GM19240 (cell line): ENCODE measurements at regions not wholly inside any gene's neighbourhood (a gene's known extent, or its start where the extent isn't known, plus 50 kb on each side); places are given as distances from the start of the nearest gene placed in this dataset.

Source experiments
- DNase-seq: peaks from one replicate; pipeline ENCODE4 v3.0.0; 2011; ENCODE audit warnings: low spot score; ENCODE audit not compliant: insufficient read length

DNA sequence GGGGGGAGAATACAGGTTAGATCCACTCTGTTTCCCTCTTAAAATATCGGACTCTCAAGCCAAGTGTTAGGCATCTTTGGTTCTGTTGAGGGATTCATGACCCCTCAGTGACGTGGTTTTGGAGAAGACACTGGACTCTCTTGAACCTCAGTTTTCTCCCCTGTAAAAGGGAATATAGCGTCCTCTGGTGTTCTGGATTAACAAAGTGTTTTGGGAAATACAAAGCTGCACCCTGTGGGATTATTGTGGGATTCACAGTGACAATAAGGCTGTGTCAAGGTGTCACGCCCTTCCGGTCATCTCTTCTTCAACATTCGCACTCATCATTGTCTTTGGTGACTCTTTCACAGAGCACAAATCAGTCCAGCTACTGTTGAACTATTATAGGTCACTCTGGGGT is 139.0 kb downstream of the IRX1 start:
- no peak for DNase-seq

DNA sequence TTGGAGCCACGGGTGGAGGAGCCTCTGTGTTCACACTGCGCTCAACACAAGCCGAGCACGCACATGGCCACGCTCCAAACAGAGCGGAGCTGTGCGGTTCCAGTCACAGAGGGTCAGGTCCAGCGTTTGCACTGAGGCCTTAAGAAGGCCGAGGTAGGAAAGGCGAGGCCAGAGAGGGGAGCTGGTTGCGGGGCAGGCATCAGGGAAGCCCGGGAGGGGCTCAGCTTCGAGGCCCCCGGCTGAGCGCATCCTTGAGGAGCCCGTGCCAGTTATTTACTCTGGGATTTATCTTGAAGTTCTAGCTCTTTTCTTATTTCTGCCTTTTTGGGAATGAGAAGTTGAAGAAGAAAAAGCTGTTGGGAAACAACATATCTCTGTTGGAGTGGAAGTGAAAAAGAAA is 140.8 kb downstream of the IRX1 start:
- DNase-seq = no peak

DNA sequence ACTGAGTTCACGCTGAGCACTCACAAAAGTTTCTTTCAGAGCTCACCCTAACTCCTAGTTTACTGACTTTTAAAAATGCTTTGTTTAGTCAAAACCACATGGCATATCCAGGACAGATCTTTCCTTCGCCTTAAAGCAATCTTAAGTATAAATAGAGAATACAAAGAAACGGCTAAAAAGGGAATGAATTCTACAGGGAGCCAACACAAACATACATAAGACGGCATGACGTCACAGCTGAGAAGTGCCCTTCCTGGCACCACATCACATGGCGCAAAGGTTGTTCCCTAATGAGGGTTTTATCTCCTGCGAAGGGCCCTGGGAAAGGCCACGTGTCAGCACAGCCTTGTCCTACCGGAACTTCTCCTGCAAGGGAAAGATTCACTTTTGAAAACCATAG is 141.3 kb downstream of the IRX1 start:
- no peak for DNase-seq

DNA sequence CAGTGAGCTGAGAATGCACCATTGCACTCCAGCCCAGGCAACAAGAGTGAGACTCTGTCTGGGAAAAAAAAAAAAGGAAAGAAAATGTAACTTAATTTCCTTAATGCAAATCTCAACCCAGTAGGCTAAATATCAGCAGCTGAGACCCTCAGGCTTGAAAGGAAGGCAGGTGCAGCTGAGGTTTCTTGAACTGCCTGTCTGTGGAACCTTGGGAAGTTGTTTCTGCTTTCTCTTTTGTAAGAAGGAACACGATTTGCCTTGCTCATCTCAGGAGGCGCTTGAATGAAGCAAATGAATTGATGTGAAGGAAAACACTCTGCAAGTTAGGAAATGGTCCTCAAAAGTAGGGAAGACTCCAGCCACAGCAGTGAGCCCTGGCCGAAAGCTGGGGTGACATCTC is 143.3 kb downstream of the IRX1 start:
- no peak for DNase-seq

DNA sequence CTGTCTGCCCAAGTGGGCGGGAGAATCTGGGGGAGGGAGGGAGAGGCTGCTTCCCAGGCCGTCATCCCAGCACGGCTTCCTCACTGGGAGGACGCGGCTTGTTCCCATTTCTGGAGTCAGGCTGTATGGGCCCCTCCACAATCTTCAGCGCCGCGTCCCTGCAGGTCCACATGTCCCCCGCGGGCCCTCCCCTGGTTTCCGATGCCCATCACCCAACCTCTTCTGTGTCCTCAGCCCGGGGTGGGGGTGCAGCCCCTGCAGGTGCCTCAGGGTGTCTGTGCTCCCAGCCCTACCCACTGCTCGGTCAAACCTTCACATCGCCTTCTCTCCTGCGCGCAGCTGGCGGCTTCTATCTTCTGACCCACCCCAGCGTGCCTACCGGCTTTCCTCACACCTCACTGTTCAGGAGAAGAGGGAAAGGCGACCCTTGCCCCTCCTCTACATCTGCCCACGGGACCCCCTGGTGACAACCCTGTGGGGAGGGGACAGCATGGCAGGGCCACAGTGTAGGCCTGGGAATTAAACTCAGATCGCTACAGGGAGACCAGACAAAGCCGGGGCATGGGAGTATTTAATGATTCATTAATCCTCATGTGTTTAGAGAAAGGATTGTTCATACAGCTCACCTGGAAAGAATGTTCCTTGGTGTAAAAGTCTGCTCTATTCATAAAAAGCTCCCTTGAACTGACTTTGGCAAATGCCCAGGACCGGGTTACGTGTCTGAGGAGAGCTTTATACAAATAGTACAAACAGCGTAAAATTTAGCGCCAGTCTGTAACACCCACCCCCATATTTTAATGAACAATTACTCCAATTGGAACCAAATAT is 145.1 kb downstream of the IRX1 start:
- no peak for DNase-seq

DNA sequence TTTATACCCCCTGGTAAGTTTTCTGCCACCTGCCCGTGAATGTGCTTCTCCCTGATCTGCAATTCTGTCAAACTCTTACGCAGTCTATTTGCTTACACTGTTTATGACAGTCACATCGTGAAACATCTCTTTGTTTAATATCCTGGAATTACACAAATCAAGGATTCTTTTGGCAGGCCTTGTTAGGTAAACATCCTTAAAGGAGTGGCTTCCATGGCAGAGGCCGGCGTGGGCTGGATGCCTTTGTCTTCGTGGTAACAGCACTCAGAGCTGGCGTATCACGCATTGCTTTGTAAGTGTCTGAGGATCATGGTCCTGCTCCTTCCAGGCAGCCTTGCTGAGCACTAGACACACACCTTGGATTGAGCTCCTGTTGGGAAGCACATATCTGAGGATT is 145.7 kb downstream of the IRX1 start:
- DNase-seq = no peak

DNA sequence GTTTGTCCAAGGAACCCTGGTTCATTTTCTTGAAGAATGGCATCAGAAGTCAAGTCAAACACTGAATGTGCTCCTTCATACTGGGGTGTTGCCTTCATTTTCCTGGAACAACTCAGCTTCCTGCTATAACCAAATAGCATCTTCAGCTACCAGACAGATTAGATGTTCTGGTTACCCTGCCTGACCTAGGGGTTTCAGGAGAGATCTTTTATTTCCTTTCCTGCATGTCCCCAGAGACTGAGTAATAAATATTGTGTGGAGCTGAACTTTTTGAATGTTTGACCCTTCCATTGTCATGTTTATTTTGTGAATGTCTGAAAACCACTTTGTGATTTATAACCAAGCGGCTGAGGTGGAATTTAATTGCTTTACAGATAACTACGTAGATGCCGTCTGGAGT is 147.1 kb downstream of the IRX1 start:
- no peak for DNase-seq

DNA sequence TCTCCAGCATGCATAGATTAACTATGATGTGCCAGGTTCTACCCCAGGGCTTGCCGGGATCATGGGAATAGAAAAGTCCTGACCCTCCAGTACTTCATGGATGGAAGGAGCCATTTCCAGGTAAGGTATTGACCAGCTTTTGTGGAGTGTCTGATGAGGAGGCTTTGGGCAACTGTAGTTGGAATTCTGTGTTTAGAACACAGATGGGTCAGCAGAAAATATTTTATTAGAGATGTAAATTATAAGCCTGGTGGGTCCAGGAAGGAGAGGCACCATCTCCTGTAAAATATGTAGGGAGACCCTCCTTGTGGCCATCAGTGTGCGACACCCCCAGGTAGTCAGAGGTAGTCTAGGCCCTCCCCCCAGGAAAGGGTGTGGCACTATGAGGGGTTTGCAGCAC is 156.2 kb downstream of the IRX1 start:
- no peak for DNase-seq

DNA sequence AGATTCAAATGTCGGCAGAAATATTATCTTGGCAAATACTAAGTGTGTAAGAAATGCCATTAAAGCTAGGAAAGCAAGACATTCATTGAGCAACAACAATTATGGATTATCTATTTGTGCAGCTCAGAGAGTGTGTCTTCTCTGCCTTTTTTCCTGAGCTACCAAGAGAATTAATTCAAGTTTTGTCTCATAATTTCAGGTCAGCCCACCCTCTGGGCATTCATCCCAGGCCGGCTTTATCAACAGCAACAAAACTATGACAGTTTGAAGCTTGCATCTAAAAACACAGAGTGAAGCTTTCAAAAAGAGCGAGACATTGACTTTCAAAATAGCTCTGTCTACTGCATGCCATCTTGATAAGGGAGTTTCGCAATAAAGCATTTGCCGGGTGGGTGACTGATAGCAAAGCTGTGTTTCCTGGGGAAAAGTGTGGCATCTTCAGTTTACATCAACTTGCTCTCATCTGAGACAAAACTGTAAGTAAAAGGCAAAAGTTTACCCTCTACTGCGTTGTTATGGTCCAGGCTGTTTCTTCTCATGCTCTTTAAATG is 182.4 kb downstream of the IRX1 start:
- DNase-seq = no peak

DNA sequence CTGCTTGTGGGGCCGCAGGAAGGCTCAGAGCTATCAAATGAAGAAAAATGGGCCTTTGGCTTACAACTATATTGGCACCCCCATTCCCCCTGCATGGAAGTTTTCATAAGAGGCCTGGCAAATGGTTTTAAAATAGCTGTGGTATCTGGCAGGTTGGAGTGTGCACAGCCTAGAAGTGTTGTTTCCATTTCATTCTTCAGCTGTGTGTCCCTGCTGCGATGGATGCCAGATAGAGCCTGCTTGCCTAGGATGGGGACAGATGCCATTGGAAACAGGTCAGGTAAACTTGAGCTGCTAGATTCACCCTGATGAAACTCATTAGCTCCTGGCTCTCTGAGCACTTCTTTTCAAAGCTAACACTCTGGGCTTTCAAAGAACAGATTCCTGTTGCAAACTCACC is 183.3 kb downstream of the IRX1 start:
- no peak for DNase-seq

DNA sequence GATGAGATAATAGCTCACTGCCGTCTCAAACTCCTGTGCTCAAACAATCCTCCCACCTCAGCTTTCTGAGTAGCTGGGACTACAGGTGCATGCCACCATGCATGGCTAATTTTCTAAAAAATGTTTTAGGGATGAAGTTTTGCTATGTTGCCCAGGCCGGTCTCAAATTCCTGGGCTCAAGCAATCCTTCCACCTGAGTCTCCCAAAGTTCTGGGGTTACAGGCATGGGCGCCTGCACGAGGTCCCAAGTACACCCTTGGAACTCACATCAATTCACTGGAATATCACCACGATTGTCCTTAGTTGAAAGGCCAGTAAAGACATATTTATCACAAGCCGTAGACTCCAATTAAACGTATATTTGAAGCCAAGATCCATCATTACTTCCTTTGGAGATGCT is 184.6 kb downstream of the IRX1 start:
- DNase-seq = no peak

DNA sequence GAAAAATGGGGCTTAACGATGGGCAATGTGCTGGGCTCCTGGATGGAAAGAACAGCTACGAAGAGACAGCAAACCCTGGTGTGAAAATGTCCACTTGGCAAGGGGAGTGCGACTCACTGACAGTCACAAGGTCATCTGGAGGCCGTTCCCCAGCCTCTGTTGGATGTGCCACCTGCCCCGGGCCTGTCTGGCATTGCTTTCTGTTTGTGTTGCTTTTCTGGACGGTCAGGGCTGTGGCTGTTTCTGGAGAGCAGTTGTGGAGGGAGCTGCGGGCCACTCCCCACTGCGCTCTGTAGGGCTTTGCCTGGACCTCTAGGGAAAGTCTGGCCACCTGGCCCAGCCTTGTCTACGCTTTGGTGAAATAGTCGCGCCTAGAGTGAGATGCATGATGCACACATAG is 185.3 kb downstream of the IRX1 start:
- DNase-seq = no peak

DNA sequence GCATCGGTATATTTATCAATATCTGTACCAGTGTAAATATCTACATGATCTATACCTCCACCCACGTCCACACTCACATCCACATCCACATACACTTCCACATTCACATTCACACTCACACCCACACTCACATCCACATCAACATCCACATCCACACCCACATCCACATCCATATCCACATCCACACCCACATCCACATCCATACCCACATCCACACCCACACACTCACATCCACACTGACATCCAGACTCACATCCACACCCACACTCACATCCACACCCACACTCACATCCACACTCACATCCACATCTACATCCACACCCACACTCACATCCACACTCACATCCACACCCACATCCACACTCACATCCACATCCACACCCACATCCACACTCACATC is 189.2 kb downstream of the IRX1 start:
- DNase-seq = no peak

DNA sequence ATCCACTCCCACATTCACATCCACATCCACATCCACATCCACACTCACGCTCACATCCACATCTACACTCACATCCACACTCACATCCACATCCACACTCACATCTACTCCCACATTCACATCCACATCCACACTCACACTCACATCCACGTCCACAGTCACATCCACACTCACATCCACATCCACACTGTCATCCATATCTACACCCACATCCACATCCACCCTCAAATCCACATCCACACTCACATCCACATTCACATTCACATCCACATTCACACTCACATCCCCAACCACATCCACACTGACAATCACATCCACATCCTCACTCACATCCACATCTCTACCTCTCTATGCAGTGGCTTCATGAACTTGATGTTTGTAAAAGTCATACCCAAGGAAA is 190.5 kb downstream of the IRX1 start:
- DNase-seq = no peak

DNA sequence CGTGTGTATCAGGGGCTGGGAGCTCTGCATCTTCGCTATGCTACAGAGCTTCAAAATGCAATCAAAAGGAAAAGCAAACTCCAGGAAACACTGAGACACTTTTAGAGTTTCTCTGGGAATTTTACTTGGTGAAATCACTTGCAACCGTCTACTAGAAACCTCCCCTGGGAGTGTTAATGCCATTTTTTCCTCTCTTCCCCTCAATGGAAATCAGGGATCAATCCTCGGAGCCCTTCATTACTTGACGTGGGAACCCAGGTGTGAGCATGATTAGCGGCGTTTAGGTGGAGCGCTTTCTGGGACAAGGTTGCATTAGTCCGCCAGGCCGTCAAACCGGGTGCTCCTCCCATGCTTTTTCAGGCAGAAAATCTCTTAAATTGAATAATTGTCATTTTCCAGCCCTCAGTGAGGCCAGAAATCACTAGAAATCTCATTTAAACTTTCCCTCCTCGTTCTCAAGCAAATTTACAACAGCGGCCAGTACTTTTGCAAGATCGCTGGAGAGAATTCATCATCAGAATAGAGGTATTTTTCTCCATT is 191.3 kb downstream of the IRX1 start:
- no peak for DNase-seq

DNA sequence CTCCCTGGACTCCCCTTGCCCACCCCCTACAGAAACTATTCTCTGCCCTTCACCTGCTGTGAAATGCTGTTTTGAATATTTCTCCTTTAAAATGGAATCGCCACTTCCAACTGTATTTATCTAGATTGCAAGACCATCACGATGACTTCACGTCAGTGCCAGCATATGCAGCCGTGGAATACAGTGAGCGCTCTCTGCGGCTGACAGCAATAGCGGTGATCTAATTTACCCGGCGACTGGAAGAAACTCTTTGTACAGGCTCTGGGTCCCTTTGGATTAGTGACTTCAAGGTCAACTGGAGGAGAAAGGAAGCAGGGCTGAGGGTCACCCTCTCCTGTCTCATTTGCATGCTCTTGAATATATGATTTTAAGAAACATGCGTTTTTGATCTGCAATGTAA is 192.0 kb downstream of the IRX1 start:
- no peak for DNase-seq

DNA sequence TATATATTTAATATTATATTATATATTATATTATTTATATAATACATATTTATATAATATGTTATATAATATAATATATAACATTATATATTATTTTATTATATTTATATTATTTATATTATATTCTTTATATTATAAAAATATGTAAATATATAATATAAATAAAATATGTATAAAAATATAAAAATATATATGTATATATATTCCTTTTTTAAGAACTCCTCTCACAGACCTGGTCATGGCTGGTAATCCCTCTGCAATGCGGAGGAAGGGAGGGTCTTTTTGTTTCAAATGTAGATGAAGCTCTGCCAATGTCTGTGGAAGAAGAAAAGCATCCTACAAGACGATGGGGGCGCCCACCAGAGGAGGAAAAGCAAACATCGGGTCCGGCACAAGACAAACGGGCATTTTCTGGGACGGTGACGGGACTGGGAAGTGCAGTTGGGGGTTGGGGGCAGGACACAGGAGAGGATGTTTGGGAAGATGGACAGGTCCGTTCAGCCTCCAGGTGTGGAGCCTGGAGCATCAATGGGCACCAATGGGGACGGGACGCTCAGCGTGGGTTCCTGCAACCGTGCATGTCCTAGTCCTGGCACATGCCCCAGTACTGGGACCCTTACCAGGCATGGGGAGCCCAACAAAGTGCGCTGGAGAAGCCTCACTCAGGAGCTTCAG is 194.0 kb downstream of the IRX1 start:
- DNase-seq = no peak

DNA sequence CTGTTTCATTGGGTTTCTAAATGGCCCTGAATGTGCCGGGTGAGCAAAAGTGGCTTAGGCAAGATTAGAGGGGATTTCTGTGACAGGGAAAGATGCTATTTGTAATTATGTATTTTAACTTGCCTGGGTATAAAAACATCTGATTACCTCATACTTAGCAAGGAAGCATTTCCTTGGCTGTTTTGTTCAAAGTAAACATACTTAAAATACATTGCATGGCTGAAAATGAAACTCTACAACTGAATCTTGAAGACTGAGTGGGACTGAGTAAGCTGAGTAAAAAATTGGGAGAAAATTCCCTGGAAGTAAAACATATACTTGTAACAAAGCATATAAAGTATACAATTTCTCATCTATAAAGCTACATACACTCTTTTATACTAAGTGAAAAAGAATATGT is 197.5 kb downstream of the IRX1 start:
- DNase-seq = no peak

DNA sequence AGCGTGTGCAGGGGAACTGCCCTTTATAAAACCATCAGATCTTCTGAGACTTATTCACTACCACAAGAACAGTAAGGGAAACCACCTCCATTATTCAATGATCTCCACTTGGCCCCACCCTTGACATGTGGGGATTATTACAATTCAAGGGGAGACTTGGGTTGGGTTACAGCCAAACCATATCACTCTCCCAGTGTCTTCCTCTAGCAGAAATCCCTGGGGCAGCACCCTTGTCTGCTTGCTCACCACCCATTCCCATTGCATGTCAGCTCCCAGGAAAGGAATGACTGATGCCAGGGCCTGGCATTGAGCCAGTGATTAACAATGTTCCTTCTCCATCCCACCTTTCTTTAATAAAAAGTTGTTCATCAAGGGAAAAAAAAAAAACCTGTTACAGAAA is 199.0 kb downstream of the IRX1 start:
- no peak for DNase-seq

DNA sequence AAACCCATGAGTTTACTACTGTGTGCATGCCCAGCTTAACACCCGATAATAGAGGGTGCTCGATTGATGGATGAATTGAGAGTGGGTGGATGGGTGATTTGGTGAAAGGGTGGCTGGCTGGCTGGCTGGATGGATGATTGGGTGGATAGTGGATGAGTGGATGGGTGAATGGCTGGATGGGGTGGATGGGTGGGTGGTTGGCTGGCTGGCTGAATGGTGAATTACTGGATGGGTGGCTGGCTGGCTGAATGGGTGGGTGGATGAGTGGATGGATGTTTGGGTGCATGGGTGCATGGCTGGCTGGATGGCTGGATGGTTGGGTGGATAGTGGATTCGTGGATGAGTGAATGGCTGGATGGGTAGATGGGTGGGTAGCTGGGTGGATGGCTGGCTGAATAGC is 201.1 kb downstream of the IRX1 start:
- no peak for DNase-seq

DNA sequence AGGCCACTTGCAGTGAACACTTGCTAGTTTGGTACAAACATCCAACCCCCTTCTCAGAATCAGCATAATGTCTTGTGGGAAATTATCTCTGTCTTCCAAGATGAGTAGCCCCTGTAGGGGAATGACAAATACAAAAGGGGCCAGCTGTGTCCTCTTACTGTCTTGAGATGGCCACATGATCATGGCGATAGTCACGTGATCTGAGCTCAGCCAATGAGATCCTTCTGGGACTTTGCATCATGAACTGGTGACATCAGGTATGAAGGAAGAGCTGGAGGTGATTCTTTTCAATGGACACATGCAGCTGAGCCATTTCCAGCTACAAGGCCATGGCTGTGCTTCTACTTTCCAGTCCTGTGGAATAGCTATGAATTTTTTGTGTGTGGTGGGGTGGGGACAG is 206.3 kb downstream of the IRX1 start:
- no peak for DNase-seq

DNA sequence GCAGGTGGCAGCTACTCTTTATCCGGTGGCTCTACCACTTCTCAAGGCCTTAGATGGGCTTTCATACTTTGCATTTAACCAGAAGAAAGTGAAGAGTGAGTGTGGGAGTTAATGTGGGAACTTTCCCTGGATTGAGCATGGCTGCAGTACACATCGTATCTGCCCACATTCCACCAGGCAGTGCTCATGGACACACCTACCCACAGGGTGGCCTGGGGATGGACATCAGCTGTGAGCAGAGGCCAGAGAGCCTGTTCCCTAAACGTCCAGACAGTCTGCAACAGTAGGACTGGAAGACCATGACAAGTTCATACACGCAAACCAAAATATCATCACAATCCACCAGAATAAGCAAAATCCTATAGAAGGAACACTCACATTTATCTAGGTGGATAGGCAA is 213.8 kb downstream of the IRX1 start:
- no peak for DNase-seq

DNA sequence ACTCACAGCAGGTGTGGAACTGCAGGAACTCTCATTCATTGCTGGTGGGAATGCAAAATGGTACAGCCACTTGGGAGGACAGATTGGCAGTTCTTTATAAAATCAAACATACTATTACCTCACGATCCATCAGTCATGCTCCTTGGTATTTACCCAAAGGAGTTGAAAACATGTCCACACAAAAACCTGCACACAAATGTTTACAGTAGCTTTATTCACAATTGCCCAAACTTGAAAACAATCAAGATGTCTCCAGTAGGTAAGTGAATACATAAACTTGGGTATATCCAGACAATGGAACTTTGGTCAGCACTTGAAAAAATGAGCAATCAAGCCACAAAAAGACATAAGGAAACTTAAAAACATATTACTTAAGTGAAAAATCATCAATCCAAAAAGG is 215.5 kb downstream of the IRX1 start:
- DNase-seq = no peak
